NCI-H2107 treated with DMSO at 0.1 percent for 48 hours (cell line): ENCODE measurements at regions not wholly inside any gene's neighbourhood (a gene's known extent, or its start where the extent isn't known, plus 50 kb on each side); places are given as distances from the start of the nearest gene placed in this dataset.
"Not testable (repeated sequence)": the region's sequence is repeated elsewhere in the genome, so short reads cannot be mapped to it uniquely, and the experiment has no call there.

Experiments
- DNase-seq: peaks from one replicate; lab custom pipeline; 2025; ENCODE audit not compliant: unreplicated experiment; lab: John Stamatoyannopoulos, UW

DNA sequence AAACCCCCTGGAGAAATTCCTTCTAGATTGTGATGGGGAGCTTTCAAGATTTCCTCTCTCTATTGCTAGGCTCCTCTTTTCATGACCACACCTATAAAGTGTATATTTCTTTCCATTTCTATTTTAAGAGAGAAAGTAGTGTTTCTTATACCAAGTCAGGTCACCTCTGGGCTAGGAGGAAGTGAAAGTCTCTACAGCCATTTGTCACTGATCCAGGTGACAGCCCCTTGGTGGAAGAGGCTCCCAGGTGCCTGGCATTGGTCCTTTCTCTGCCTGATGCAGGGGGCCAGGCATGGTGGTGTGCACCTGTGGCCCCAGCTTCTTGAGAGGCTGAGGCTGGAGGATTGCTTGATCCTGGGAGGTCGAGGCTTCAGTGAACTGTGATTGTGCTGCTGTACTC lies 64.7 kb downstream of the DHCR7 start:
- DNase-seq, result no peak

DNA sequence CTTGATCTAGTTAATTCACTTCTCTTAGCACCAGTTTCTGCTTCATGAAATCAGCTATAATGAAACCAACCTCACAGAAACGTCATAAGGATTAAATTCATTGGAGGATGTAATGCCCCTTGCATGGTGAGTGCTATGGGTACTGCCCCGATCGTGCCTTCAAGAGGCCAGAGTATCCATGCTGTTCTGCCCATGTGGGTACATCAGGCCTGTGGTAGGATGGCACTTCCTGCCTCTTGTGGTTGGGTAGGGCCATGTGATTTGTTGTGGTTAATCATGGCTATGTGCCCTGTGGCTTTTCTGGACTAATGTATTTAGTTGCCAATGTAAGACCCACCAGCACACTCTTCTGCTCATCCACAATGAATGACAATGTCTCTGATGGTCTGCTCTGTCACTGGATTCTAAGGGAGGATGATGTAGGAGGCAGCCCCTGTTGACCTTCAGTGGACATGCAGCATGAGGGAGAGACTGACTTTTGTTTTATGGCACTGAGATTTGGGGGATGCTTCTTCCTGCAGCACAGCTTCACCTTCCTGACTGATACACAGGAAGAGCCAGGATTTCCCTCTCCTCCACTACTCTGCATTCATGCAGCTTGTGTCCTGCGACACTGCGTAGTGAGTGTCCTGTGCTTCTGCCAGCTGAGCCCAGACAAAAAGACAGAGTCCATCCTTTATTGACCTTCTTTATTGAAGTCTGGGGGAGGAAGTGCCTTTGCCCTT lies 66.2 kb downstream of the DHCR7 start:
- no peak for DNase-seq

DNA sequence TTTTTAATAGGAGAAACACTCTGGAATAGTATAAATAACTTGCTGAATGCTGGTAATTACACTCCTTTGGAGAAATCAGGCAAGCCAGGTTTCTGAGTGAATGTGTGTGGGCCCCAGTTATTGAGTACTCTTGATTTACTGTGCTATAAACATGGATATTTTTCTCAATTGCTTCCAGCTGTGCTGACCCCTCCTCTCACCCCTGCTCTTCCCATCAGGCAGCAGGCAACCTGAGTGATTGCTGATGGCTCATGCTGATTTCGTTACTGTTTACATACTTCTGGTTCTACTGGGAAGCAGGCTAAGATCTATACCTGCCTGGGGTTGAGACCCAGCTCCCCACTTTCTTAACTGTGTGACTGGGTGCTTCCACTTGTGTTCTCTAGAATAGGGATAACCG lies 68.5 kb downstream of the DHCR7 start:
- no peak for DNase-seq

DNA sequence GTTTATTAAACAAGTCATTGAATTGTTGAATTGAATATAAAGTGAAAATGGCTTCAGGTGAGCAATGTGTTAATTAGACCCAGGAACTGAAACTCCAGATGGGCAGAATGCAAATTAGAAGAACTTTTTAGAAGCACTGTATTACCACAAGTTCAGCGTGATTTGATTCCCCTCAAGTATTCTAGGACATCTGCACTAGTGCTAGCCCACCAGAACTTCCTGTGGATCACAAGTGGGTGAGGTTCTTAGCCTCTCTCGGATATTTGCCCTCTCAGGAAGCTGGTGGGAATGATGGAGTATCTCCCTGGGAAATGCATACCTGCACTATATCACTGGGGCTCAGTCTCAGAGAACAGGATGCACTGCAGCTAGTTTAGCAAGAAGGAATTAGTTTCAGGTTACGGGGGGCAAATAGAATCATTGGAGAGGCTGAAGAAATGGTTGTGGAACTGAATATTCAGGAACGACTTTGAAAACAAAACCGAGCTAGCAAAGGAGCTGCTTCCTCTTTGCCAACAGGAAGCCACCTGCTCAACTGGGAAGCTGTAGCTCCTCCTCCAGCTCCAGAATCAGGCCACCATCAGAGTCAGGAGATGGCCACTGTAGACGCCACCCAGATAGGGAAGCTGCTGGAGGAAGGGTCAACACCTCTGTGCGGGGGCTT lies 74.3 kb downstream of the DHCR7 start:
- no peak for DNase-seq

DNA sequence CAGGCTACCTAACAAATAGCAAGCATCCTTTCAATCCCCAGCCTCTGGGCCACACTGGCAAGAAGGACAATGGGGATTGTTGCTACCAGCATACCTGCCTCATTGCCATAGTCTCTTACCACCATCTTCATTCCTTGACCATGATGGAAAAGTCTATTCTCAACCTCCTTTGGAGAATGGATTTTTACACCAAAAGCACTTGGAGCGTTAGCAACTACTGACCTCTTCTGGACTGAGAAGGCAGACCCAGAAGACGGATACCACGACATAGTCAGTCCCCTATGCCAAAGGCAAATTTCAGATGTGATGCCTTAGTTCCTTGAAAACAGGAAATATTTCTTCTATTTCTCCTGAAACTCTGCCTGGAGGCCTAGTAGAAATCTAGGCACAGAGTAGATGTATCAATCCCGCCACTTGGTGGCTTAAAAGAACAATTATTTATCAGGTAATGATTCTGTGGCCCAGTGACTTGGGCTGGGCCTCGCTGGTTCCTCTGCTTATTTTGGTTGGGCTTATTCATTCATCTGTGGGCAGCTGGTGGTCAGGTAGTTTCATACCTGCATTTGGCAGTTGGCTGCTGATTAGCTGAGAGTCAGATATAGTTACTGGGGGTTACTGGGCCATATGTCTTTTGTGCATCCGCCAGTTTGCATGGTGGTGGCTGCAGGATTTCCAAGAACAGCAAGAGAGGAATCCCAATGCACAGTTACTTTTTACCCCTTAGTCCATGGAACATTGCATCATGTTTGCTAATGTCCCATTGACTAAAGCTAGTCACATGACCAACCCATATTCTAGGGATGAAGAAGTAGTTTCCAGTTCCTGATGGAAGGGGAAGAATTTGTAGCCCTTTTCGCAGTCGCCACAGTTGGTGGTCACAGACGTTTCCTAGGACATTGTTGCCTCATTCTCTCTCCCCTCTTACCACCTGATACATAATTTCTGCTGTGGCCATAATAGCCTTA lies 75.2 kb downstream of the DHCR7 start:
- no peak for DNase-seq

DNA sequence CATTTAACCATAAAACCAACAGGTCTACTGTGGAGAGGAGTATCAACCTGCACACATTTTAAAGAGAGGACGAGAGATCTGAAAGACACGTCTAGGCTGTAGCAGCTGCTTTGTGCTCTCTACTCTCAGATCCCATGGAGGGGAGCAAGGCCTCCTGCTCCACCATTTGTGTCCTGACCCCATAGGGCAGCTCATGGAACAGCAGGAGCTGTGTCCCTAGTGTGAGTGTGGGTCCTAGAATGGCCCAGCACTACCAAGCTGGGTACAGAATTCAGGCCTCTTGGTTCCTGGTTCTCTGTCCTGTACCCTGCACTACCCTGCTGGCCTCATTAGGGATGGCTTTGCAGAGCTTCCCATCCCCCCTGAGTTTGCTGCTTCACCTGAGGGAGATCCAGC lies 76.5 kb downstream of the DHCR7 start:
- no peak for DNase-seq

DNA sequence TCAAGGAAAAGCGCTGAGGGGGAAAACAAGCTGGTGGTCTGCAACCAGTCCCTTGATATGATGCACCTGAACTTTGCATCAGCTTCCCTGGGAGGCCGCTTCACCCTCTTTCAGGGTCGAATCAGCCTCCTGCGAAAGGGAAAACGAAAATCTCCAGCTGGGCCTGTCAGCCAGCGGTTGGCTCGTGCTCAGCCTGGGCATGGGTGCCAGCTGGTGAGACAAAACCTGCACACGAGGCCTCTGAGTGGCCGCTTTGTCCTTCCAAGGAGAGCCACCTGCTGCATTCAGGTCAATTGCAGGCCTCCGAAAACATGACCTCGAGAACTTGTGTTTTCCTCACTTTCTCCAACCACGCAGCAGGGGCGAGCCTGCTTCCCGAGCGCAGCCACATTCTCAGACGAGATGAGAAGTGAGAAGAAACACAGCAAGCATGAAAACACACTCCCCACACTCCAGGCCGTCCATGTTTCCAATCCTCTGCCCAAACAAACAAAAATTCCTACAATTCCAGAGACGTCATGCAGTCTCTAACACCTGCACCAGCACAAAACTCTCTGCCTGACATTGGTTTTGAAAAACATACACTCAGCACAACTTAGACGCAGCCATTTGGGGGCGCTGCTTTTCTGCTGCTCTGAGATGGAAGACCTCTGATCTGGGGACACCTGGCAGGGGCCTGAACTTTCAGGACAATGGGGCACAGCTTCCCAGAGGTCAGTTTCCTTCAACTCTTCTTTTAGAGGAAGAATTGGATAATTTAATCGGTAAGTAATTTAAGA lies 77.1 kb downstream of the DHCR7 start:
- no peak for DNase-seq

DNA sequence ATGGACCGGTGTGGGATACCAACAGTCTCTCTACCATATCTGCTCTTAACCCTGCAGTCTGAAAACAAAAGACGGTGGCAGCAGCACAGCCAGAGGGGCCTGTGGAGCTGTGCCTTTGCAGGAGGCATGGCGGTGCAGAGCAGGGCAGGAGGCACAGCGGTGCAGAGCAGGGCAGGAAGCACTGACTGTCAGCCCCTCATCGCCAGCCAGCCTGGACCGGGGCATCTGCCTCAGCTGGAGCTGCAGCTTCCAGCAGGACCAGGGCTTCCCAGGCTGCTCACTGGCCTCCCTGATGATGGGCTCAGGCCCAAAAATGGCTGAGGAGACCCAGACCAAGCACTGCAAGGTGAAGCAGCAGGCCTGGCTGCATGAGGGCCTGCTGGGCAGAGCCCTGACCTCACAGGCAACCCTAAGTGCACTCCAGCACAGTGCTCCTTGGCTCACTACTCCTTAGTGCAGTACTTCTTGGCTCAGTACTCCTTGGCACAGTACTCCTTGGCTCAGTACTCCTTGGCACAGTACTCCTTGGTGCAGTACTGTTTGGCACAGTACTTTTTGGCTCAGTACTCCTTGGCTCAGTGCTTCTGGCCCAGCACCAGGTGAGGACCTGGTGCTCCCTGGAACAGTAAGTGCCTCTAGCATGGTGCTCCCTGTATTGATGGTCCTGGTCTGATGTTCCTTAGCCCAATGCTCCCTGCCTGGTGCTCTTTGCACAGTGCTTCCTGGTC lies 78.0 kb downstream of the DHCR7 start:
- no peak for DNase-seq

DNA sequence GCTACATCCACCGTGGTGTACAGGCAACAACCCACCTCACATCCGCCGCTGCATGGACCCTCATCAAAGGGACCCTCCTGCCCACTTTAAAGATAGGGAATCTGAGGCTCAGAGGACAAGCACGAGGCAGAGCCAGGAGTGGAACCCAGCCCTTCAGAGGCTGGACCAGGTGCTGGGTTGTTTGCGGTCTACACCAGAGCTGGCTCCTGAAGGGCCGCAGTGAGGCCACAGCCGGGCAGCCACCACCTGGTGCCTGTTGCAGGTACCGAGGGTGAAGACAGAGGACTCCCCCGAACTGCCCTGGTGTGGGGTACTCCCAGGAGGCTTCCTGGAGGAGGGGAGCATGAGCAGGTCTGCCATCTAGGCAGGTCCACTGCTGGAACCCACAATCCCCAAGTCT lies 78.8 kb downstream of the DHCR7 start:
- DNase-seq, result no peak

DNA sequence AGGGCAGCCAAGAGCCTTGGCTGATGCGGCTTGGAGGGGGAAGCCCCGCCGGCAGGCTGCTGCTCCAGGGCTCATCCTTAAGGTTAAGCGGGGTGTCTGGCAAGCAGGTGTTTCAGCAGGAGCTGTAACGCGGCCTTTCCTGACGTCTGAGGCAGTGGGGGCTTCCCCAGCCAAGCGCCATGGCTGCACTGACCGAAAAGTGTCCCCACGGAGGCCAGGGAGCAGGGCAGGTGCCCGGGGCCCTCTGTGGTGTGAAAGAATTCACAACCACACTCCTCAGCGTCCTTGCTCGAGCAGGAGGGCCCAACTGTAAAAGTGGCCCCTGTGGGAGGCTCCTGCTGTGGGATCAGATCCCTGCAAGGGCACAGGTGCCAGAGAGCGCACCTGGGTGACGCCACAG lies 79.2 kb downstream of the DHCR7 start:
- DNase-seq, result no peak

DNA sequence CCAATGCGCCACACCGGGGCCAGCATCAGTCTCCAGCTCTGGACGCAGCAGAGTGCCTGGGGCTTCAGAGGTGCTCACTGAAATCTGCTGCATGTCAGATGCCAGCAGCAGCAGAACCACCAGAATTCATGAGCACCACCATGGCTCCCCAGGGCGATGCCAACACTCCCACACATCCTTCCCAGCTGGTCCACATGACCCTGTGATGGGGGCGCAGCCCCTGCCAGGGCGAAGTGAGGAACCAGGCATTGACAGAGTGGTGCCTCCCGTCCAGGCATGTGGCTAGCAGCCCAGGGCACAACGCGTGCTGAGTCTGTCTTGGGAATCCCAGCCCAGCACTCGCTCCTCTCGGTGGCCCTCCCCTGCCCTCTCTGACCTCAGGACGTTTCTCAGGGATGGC lies 80.4 kb downstream of the DHCR7 start:
- DNase-seq, result no peak

DNA sequence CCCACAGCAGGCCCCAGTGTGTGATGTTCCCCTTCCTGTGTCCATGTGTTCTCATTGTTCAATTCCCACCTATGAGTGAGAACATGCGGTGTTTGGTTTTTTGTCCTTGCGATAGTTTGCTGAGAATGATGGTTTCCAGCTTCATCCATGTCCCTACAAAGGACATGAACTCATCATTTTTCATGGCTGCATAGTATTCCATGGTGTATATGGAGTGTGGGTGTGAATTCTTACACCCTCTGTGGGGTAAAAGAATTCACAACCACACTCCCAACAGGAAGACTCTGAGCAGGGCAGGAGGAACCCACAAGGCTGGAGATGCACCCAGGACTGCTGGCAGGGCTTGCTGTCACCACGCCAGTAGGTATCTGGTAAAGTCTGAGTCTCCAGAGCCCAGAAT lies 80.9 kb downstream of the DHCR7 start:
- DNase-seq, result not testable (repeated sequence)

DNA sequence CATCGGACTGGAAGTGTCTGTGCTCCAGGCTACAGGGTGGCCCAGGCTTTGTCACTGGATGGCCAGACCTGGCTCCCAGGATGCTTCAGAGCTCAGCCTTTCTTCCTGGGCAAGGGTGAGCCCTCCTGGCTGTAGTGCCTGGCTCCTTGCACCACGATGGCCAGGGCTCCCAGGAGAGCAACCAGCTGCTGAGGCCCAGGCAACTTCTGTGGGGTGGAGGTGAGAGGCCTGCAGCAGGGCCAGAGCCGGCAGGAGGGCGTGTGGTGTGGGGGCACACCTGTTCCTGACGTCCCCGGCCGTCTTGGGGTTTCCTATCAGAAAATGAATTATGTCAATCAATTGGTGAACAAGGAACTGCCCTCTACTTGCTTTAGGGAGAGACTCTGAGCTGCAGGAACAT lies 82.1 kb downstream of the DHCR7 start:
- no peak for DNase-seq

DNA sequence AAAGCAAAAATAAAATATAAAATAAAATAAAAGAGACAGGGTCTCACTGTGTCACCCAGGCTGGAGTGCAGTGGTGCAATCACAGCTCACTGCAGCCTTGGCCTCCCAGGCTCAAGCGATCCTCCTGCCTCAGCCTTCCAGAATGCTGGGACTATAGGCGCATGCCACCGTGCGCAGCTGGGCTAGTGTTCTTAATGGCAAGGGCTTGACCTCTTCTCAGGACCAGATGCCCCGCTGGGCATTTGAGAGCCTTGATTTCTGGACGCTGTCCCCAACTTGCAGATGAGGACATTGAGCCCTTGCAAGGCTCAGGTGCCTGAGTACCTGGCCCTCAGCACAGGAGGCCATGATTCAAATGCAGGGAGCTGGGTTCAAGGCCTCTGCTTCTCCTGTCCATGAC lies 82.6 kb downstream of the DHCR7 start:
- DNase-seq, result no peak

DNA sequence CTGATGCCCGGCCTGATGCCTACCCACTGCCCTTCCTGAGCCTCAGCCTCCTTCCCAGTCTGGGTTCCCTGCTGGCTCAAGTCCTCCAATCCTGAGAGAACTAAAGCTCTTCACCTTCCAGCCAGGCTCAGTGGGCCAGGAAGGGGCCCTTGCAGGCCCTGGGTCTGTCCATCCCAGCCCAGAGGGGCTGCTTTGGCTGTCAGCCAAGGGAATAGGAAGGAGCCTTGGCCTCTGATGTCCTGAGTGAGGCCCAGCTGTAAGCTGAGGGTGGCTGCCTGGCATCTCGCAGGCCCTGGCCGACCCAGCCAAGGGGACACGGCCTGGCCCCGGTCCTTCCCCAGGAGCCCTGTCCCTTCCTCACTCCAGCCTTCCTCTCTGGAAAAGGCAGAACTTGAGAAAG lies 83.4 kb downstream of the DHCR7 start:
- no peak for DNase-seq

DNA sequence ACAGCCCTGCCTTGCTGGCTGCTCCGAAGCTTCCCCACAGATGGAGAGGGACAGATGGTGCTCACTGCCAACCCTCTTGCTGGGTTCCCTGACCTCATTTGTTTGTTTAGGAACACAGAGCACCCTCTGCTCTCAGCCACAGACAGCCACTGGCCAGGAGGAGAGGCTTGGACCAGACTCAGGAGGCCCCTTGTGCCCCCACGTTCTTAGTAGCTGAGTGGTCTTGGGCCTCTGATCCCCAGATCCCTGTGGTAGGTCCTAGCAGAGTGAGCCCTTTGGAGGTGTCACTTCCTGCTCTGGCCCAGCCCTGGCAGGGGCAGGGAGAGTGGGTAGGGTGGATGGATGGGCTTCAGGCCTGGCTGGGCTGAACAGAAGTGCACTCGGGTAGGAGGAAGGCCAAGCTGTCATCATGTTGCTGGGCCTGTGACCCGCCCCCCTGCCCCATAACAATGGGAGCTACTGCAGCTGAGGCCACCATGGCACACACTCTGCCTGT lies 84.0 kb downstream of the DHCR7 start:
- no peak for DNase-seq

DNA sequence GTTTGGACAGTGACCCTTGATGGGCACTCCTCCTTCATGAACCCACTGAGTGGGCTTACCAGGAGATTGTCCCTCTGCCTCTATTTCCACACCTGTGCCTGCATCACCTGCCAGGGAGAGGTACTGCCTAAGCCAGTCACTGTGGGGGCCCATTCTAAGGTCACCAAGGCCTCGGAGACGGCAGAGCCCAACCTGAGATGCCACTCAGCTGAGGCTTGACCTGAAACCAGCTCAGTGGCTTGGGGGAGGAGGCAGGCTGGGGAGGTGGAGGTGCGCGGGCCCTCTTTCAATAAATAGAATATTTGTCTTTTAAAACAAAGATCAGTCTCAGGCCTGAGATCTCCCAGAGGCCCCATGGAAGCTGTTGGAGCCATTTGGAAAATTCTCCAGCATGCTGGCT lies 84.5 kb downstream of the DHCR7 start:
- no peak for DNase-seq

DNA sequence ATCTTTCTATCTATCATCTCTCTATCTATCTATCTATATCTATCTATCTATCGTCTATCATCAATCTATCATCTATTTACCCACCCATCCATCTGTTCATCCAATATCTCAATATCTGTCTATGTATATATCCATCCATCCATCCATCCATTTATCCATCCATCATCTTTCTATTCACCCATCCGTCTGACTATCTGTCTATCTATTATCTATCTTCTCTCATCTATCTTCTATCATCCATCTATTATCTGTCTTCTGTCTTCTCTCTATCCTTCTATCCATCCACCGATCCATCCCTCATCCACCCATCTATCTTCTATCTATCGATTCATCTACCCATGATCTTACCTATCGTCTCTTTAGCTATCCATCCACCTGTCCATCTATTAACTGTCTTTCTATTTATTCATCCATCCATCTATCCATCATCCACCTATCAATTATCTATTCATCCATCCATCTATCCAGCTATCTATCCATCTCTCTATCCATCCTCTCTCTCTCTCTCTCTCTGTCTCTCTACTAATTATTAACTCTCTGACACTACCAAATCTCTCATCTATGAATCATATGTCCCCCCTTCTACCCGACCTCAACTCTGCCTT lies 89.1 kb downstream of the DHCR7 start:
- no peak for DNase-seq

DNA sequence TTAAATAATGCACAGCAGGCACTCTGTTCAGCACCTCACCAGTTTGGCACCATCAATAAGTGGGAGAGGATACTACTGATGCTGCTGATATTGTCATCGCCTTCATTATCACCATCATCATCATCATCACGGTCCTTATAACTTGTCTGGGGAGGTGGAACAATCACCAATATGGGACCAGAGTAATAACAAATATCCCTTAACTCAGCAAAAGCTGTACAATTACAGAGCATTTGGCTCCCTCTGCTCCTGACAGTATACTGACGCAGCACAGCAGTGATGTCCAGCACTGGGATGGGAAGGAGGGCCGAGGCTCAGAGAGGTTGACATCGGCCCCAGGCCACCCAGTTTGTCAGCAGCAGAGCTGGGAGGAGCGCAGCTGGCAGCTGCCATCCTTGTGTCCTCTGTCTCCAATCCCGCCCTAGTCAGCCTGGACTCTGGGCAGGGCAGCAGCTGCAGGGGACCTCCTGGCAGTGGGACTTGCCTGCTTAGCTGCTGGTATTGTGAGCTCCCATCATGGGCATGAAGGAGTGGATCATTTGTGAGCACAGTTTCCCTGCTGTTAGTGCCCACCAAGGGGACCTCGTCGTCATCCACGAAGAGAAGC lies 90.0 kb downstream of the DHCR7 start:
- DNase-seq, result no peak
